Lower leg skin (tissue), 3 donors: ENCODE measurements at regions not wholly inside any gene's neighbourhood (a gene's known extent, or its start where the extent isn't known, plus 50 kb on each side); places are given as distances from the start of the nearest gene placed in this dataset.

Experiments used
- CTCF ChIP-seq, 3 donors: fragments of 450-650 bp; IDR thresholded peaks; one replicate each; pipeline ENCODE4 v1.5.1; 2016; ENCODE audit warnings: antibody characterized with exemption in 3 of 3, mild to moderate bottlenecking in 3 of 3, moderate library complexity in 2 of 3
- POLR2A ChIP-seq, 2 donors: fragments of 450-650 bp; IDR thresholded peaks; one replicate each; pipeline ENCODE4 v1.6.1; 2016 to 2017; ENCODE audit warnings: antibody characterized with exemption in 2 of 2, mild to moderate bottlenecking in 1 of 2, moderate library complexity in 1 of 2

GRCh38 chr1:232518349-232518748 lies 111.6 kb downstream of the SIPA1L2 start:
- TF ChIP-seq CTCF (IDR thresholded peaks at IDR 0.05) (no peak), POLR2A (IDR thresholded peaks at IDR 0.05) (no peak)
